ENCODE measurements at regions not wholly inside any gene's neighbourhood (a gene's known extent, or its start where the extent isn't known, plus 50 kb on each side); places are given as distances from the start of the nearest gene placed in this dataset.

- TF ChIP-seq CTCF (IDR thresholded peaks at IDR 0.05) (no peak), EP300 (IDR thresholded peaks at IDR 0.05) (no peak)
Observed at GRCh38 chr9:81824802-81825730, 103.2 kb upstream of the SPATA31D4 start.
